GM13977 (cell line): ENCODE measurements at regions not wholly inside any gene's neighbourhood (a gene's known extent, or its start where the extent isn't known, plus 50 kb on each side); places are given as distances from the start of the nearest gene placed in this dataset.

Experiments used
- DNase-seq: peaks from one replicate; pipeline ENCODE4 v3.0.0; 2012; ENCODE audit warnings: low spot score
- CTCF ChIP-seq: IDR thresholded peaks from 2 replicates; pipeline ENCODE4 v1.5.1; 2012; ENCODE audit warnings: mild to moderate bottlenecking, control low read depth; ENCODE audit not compliant: insufficient read depth; ENCODE audit errors: extremely low read depth, missing control alignments
- in situ Hi-C: fragments of 300-500 bp; cut with MboI; formaldehyde crosslinking; loops from one replicate; pipeline ENCODE4 v1.12.0; 2022; ENCODE audit warnings: low sequenced_read_pairs, low pct_unique_long_range_greater_than_20kb, mixed read lengths, inconsistent platforms; ENCODE audit not compliant: unreplicated experiment

GRCh38 chr5:125367702-125368101 lies 621.3 kb upstream of the ZNF608 start:
- no peak for TF ChIP-seq CTCF
- in situ Hi-C loops: no loop called here
- DNase-seq: no peak

GRCh38 chr5:125370461-125371205 lies 624.2 kb upstream of the ZNF608 start:
- in situ Hi-C loops: no loop called here
- DNase-seq: no peak
- TF ChIP-seq CTCF: no peak

- in situ Hi-C loops: no loop called here
- TF ChIP-seq CTCF: no peak
- DNase-seq: no peak
Measured at GRCh38 chr5:125372694-125373631, 626.5 kb upstream of the ZNF608 start.

GRCh38 chr5:125375143-125375542 lies 628.7 kb upstream of the ZNF608 start:
- DNase-seq: no peak

GRCh38 chr5:125376059-125376641 lies 629.7 kb upstream of the ZNF608 start:
- no peak for TF ChIP-seq CTCF
- in situ Hi-C loops: no loop called here
- no peak for DNase-seq

More at GRCh38 chr5:125375143-125375542, 628.7 kb upstream of the ZNF608 start:
- in situ Hi-C loops: no loop called here
- TF ChIP-seq CTCF: no peak

- no peak for TF ChIP-seq CTCF
- DNase-seq: no peak
- in situ Hi-C loops: no loop called here
Measured at GRCh38 chr5:125377141-125377540, 630.7 kb upstream of the ZNF608 start.
